GM18505 (cell line): ENCODE measurements at regions not wholly inside any gene's neighbourhood (a gene's known extent, or its start where the extent isn't known, plus 50 kb on each side); places are given as distances from the start of the nearest gene placed in this dataset.
A peak's percentile ranks its signal among the peaks of the same experiment; 100 is the strongest.

Experiments used
- ATAC-seq: cut with Tn5 transposase; IDR thresholded peaks from one replicate; pipeline ENCODE4 v1.9.1; 2021; ENCODE audit not compliant: unreplicated experiment
- POLR2A ChIP-seq: IDR thresholded peaks from 4 replicates; pipeline ENCODE4 v1.6.1; 2011; ENCODE audit warnings: borderline replicate concordance; ENCODE audit not compliant: insufficient read depth, insufficient read length; ENCODE audit errors: extremely low read depth

DNA sequence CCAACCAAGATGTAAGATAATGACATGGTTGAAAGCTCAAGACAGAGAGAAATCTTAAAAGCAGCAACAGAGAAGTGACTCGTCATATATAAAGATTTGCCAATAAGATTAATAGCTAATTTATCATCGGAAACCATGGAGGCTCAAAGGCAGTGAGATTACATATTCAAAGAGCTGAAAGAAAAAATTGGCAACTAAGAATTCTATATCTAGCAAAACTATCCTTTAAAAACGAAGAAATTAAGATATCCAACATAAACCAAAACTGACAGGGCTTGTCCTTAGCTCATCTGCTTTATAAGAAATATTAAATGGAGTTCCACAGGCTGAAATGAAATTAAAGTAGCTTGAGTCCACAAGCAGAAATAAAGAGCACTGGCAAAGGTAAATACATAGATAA is 236.6 kb downstream of the ANAPC1 start:
- TF ChIP-seq POLR2A = no peak
- no peak for ATAC-seq

DNA sequence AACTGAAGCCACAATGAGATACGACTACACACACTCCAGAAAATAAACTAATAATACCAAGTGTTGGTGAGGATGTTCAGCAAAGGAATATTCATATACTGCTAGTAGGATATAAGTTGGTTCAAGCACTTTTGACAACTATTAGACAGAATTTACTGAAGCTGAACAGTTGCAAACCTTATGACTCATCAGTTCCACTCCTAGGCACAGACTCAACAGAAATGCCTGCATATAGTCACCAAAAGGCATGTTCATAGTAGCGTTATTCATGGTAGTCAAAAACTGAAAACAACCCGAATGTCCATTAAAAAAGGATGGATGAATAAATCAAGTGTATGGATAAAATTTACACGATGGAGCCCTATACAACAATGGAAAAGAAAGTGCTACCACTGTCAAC is 232.0 kb downstream of the ANAPC1 start:
- no peak for TF ChIP-seq POLR2A
- ATAC-seq = no peak

DNA sequence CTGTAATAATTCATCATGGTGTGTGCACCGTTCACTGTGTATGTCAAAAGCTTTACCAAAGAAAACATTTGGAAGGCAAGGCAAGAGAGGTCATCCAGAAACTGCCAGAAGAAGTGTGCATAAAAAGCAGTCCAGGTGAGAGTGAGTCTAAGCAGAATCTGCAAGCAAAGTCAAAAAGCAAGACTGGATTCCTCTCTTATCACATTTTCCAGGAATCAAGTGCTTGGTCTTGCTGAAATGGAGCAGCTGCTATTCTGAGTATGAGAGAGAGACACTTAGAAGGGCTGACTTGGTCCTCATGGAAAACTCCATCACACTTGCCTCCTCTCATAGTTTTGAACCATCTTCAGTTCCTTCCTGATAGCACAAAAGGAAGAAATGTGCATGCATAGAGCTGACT is 231.3 kb downstream of the ANAPC1 start:
- no peak for TF ChIP-seq POLR2A
- ATAC-seq = no peak

DNA sequence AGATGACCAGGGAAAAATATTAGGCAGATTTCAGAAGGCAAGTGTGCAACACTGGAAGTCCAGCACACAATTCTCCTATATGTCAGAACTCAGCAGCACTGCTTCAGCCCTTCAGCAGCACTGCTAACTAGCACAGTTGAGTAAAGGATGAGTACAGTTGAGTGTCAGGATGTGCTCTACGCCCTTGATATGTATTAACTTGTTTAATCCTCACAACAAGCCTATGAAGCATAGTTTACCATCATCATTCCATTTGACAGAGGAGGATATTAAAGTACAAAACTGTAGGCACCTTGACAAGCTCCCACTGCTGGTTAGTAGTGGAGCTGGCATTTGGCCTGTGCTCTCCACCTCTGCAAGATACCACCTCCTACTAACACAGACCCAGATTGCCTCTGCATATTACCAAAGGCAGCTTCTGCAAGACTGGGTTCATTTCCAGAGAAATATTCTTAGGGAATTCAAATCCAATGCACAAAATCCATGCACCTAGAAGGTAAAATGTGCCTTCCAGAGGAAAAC is 230.8 kb downstream of the ANAPC1 start:
- TF ChIP-seq POLR2A = no peak
- ATAC-seq = no peak

DNA sequence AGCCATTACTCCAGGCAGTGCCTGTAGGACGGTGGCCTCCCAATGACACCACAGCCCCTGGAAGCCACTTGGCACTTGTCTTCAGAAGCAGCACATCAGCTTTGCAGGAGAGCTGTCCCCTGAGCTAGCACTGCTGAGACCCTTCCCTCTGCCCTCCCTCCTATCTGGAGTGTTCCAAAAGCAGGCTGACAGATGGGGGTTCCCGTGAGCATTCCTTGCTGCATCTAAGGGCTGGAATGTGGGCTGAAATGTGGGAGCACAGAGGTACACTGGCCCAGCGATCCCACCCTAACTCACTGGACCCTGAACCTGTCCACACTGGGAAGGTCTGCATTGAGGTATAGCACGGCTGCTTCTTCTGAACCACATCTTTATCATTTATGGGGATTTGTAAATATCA is 230.1 kb downstream of the ANAPC1 start:
- ATAC-seq = no peak
- no peak for TF ChIP-seq POLR2A

DNA sequence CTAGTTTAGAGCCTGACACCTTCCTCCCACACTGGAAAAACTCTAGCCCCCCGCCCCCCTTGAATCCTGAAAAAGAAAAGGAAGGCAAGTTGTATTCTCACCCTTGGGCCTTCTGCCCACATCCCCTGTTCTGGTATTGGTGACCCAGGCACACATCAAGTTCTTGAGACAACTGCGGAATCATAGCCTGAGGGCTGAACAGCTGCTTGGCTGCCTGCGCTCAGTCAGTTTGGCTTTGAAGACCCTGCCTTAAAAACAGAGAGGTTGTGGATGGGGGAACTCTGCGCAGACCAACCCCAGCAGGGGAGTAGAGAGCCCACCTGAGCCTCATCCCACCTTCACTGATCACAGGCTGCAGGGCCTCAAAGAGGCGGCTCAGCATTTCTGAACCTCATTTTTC is 229.2 kb downstream of the ANAPC1 start:
- TF ChIP-seq POLR2A = no peak
- ATAC-seq = no peak

DNA sequence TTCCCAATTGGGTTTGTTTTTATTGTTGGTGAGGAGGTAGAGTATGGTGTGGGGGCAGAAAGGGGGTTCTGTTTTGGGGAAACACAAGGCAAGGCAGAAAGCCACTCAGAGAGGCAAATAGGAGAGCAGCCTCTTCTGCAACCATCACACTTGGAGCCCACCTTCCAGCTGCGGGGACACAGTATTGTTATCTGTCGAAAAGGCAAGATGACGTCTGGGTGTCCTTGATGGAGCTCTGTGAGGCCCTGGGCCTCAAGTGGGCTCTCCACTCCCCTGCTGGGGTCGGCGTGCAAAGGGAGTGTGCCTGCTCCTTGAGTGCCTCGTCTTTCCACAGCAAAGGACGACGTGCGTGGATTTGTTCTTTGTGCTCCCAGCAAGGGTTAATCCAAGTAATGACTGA is 227.6 kb downstream of the ANAPC1 start:
- ATAC-seq = no peak
- TF ChIP-seq POLR2A = no peak

DNA sequence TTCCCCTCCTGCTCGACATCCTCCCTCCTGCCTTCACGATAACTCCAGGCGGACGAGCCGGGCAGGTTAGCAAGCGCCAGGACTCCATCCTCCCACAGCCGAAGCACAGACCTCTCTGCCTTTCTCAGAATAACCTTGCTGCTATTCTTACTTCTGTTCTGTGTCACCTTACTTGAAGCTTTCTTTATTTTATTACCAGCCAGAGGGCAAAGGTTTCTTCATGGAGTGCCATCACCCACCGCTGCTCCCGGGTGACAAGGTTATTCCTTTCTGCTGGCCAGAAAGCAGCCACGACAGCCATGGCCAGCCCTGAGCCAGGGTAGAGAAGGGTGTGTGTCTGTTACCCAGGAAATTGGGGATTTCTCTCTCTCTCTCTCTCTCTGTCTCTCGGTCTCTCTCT is 227.1 kb downstream of the ANAPC1 start:
- TF ChIP-seq POLR2A = no peak
- no peak for ATAC-seq

DNA sequence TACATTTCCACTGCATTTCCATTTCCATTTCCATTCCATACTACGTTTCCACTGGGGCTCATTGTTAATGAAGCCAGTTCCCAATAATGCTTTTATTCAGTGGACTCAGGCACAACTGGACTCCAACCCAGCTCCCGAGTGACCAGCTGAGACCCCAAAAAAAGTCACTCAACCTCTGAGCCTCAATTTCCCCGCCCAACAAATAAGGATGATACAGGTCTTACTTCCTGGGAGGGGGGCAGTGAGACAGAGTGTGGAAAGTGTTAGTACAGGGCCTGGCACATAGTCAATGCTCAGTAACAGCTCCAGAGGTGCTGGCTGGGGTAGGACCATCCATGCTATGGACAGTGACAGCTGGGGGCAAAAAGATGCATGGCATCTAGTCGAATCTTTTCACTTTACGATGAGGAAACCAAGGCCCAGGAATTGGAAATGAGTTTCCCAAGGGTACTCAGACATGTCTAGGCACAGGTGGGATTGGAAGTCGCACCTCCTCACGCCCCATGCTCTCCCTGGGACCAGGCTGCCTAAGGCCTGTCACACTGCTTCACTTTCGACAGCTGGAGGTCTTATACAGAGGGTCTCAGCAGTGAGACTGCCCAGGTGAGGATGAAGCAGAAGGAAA is 226.5 kb downstream of the ANAPC1 start:
- TF ChIP-seq POLR2A = no peak
- ATAC-seq = no peak

DNA sequence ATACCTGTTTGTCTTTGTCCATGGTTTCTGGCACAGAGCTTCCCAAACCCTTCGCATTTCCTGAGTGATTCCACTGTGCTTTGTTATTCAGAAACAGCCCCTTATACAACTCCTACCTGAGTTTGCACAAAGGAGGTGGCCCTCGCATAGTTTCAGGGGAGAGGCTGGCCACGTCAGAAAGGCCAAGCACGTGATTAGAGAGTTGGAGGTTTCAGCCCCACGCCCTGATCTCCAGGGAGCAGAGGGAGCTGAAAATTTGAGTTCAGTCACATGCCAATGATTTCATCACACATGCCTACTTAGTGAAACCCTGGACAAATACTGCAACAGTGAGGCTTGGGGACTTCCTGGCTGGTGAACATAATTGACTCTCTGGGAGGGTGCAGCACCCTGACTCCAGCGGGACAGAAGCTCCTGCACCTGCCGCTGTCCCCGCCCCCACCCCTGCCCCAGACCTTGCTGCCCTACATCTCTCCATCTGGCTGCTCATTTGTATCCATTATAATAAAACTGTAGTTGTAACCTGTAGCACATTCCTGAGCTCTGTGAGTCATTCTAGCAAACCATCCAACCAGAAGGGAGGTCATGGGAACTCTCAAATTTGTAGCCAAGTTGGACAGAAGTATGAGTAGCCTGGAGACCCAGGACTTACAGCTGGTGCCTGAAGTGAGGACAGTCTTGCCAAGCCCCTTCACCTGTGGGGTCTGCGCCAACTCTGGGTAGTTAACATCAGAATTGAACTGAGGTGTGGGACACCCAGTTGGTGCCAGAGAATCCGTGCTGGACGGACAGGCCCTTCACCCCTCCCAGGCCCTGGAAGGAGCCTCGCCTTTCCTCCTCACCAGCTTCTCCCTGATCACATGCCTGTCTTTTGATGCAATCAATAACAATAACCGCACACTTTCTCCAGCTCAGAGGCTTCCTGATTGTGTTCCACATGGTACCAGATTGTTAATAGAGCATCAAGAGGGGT is 224.3 kb downstream of the ANAPC1 start:
- no peak for ATAC-seq
- TF ChIP-seq POLR2A = no peak

DNA sequence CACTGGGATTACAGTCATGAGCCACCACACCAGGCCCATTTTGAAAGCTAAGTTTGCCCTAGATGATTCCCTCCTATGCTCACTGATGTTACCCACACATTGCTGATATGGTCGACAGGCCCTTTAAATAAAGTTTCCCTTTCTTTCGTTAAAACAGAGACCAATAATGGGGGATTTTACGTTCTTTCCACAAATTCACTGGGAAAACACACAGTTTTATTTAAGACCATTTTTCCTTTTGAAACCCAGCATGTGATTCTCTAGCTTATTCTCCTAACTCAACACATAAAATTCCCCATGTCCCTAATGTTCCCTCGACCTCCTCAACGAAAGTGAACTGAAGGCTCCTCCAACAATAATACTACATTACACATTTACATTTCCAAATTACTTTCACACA is 223.2 kb downstream of the ANAPC1 start:
- no peak for TF ChIP-seq POLR2A
- no peak for ATAC-seq

DNA sequence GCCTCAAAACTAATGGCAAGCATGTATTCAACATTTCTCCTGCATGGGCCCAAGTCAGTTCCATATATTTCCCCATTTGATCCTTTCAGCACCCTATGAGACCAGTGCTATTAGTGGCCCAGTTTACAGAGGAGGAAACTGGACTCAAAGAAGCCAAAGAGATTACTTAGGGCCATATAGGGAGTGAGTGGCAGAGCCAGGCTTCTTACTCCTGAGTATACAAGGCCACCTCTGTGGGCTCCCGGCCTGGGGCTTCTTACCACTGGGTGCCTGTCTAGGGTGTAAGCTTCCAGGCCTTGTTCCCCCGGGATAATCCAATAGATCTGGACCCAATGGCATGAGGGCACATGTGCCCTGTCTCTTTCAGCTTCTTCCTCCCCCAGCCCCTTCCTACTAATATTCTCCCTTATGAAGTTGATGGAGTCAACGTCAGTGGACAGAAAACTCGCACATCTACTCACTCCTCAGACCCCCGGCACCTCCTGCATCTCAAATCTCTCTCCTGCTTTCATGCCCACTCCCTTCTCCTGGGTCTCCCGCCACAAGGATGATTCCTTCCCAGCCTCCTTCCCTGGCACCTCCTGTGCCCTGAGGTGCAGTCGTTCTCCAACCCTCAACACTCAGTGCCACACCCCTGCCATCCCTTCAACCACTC is 222.6 kb downstream of the ANAPC1 start:
- TF ChIP-seq POLR2A = no peak
- no peak for ATAC-seq

DNA sequence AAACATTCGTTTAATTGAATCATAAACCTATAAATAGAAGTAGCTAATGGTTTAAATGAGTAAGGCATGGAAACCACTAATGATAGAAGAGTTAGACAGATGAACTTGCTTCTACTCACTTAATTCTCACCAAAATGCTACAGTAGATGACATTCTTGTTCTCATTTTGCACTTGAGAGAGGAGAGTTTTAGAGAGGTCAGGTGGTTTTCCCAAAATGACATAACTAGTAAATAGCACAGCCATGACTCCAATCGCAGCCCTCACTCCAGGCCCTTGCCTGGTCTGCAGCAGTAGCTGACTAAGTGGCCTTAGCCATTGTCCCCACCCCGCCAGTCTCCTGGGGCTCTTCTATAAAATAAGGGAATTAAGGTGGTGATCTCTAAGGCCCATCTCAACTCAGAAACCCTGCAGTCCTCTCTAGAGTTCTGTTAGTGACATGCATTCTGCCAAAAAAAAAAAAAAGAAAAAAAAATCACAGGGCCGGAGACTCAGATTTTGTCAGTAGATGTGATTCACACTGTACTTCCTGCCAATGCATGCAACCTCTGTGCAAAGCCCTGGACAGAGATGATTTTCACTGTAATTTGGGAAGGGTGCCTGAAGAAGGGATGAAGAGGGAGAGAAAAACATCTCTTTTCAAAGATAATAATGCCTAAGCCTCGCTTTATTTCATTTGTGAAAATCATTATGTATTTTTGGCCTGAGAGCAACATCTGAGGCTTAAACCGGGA is 221.8 kb downstream of the ANAPC1 start:
- TF ChIP-seq POLR2A = no peak
- ATAC-seq = no peak

DNA sequence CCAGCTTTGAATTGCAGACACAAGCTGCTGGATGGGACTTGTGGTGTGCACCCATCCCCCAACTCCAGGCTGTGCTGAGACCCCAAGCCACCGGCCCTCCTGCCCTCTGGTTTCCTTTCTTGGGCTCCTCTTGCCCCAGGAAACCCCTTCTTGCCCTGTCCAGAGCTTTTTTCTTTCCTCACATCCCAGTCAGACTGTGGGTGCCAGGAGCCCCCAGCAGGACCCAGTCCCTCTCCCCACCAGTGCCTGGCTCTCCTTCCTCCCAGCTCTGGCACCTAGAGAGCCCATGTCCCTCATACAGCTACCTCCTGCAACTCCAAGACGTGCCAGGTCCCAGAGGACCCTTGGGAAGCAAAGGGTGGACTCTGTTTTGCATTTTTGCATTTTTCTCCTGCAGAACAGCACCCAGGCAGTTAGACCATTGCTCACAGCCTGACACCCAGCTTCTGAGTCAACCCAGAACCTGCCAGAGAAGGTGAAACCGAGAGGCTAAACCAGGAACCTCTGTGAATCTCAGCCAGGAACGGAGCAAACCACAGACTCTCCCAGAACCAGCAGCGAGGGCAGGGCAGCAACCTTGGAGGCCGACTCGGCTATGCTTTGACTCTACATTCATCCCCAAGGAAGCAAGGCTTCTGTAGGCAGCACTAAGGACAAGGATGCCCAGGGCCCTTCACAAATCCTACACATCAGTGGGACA is 221.1 kb downstream of the ANAPC1 start:
- no peak for TF ChIP-seq POLR2A
- ATAC-seq = peak; percentile 83
